Keratinocyte (primary cell): ENCODE measurements at regions not wholly inside any gene's neighbourhood (a gene's known extent, or its start where the extent isn't known, plus 50 kb on each side); places are given as distances from the start of the nearest gene placed in this dataset.

Experiments used
- DNase-seq: peaks from one replicate; pipeline ENCODE4 v3.0.0-alpha.2; 2011; ENCODE audit warnings: low read depth, missing footprints, low spot score
- FAIRE-seq: peaks from 2 replicates; lab custom pipeline; 2011; peaks lifted over from hg19 to GRCh38; lab: Jason Lieb, UNC
- H2AFZ ChIP-seq: 2 replicates; pipeline ENCODE4 v1.6.0; 2012; ENCODE audit warnings: low read length, control low read depth, inconsistent platforms; ENCODE audit not compliant: control insufficient read depth
- H3K27ac ChIP-seq: 2 replicates; pipeline ENCODE4 v1.5.1; 2011; ENCODE audit warnings: low read length; ENCODE audit not compliant: control insufficient read depth, insufficient read depth
- H3K27me3 ChIP-seq: 3 replicates; pipeline ENCODE4 v1.6.0; 2011; ENCODE audit warnings: low read length; ENCODE audit not compliant: control insufficient read depth, insufficient read depth; ENCODE audit errors: extremely low read depth
- H3K36me3 ChIP-seq, 2 experiments: 2 replicates in 1 of 2; 3 replicates in 1 of 2; pipeline ENCODE4 v1.5.1; 2011; ENCODE audit warnings: low read length in 2 of 2, mild to moderate bottlenecking in 1 of 2; ENCODE audit not compliant: control insufficient read depth in 2 of 2, insufficient read depth in 2 of 2; ENCODE audit errors: extremely low read depth in 1 of 2
- H3K4me1 ChIP-seq: 3 replicates; pipeline ENCODE4 v1.5.1; 2011; ENCODE audit warnings: low read length; ENCODE audit not compliant: control insufficient read depth, insufficient read depth; ENCODE audit errors: extremely low read depth
- H3K4me2 ChIP-seq: 3 replicates; pipeline ENCODE4 v1.6.0; 2011; ENCODE audit warnings: low read depth, low read length; ENCODE audit not compliant: control insufficient read depth, insufficient read depth; ENCODE audit errors: extremely low read depth
- H3K4me3 ChIP-seq, 3 experiments: fragments of 200-600 bp in 1 of 3; sonication (generic) in 1 of 3; 2 replicates in 2 of 3; 3 replicates in 1 of 3; pipeline ENCODE4 v1.5.1; 2011 to 2016; ENCODE audit warnings: low read length in 3 of 3, mild to moderate bottlenecking in 3 of 3, control low read depth in 2 of 3, inconsistent platforms in 1 of 3, low read depth in 1 of 3, mixed read lengths in 1 of 3, mixed run types in 1 of 3, moderate library complexity in 1 of 3; ENCODE audit not compliant: control insufficient read depth in 2 of 3, insufficient read depth in 2 of 3; ENCODE audit errors: extremely low read depth in 1 of 3
- H3K79me2 ChIP-seq: 2 replicates; pipeline ENCODE4 v1.6.0; 2012; ENCODE audit warnings: low read length; ENCODE audit not compliant: control insufficient read depth, insufficient read depth
- H3K9ac ChIP-seq: 3 replicates; pipeline ENCODE4 v1.6.0; 2011; ENCODE audit warnings: low read length; ENCODE audit not compliant: control insufficient read depth, insufficient read depth; ENCODE audit errors: extremely low read depth
- H3K9me1 ChIP-seq: 3 replicates; pipeline ENCODE4 v1.6.0; 2011; ENCODE audit warnings: low read length; ENCODE audit not compliant: control insufficient read depth, insufficient read depth; ENCODE audit errors: extremely low read depth
- H3K9me3 ChIP-seq: 2 replicates; pipeline ENCODE4 v1.5.1; 2012; ENCODE audit warnings: low read depth, low read length; ENCODE audit not compliant: control insufficient read depth
- H4K20me1 ChIP-seq: 3 replicates; pipeline ENCODE4 v1.6.0; 2011; ENCODE audit warnings: low read length; ENCODE audit not compliant: control insufficient read depth, insufficient read depth; ENCODE audit errors: extremely low read depth
- EZH2 ChIP-seq: IDR thresholded peaks from one replicate; pipeline ENCODE4 v1.6.1; 2012; ENCODE audit warnings: inconsistent platforms, mild to moderate bottlenecking, low read length, moderate library complexity
- dilution Hi-C: fragments of 300-500 bp; cut with MboI; formaldehyde crosslinking; loops from one replicate; pipeline ENCODE4 v1.7.0; 2020; ENCODE audit warnings: low sequenced_read_pairs; ENCODE audit not compliant: extremely low pct_ligation_motif_present
- TF ChIP-seq, protein P1 (sequence below), 3 experiments: IDR thresholded peaks in 1 of 3; conservative IDR thresholded peaks in 1 of 3; optimal IDR thresholded peaks in 1 of 3; 2 replicates in 2 of 3; 3 replicates in 1 of 3; pipeline versions ENCODE3 to v1.5.1; 2011; ENCODE audit warnings: low read length in 3 of 3, mild to moderate bottlenecking in 3 of 3, moderate library complexity in 2 of 3, control low read depth in 1 of 3, inconsistent platforms in 1 of 3; ENCODE audit not compliant: insufficient read depth in 2 of 3; ENCODE audit errors: extremely low read depth in 1 of 3

- FAIRE-seq (no peak), DNase-seq (no peak)
- H3K4me3 ChIP-seq, result no peak overlapping the region
- no peak overlapping the region for H2AFZ ChIP-seq
- no peak overlapping the region for H3K27ac ChIP-seq
- peak overlapping the region; percentile 22 for H3K4me2 ChIP-seq
- H3K9ac ChIP-seq, result no peak overlapping the region
- TF ChIP-seq, protein P1, sequence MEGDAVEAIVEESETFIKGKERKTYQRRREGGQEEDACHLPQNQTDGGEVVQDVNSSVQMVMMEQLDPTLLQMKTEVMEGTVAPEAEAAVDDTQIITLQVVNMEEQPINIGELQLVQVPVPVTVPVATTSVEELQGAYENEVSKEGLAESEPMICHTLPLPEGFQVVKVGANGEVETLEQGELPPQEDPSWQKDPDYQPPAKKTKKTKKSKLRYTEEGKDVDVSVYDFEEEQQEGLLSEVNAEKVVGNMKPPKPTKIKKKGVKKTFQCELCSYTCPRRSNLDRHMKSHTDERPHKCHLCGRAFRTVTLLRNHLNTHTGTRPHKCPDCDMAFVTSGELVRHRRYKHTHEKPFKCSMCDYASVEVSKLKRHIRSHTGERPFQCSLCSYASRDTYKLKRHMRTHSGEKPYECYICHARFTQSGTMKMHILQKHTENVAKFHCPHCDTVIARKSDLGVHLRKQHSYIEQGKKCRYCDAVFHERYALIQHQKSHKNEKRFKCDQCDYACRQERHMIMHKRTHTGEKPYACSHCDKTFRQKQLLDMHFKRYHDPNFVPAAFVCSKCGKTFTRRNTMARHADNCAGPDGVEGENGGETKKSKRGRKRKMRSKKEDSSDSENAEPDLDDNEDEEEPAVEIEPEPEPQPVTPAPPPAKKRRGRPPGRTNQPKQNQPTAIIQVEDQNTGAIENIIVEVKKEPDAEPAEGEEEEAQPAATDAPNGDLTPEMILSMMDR (optimal IDR thresholded peaks at IDR 0.05 in 1 of 3, IDR thresholded peaks at IDR 0.05 in 1 of 3, conservative IDR thresholded peaks at IDR 0.05 in 1 of 3; ENCODE audit: extremely low read depth in 1 of 3, insufficient read depth in 2 of 3, low read length in 3 of 3), result no peak
- no peak for TF ChIP-seq EZH2
- no peaks in the 10 kb centered on the region for H3K9me1 ChIP-seq
- H4K20me1 ChIP-seq, result no peaks in the 10 kb centered on the region
- H3K79me2 ChIP-seq, result no peaks in the 10 kb centered on the region
- no peaks in the 10 kb centered on the region for H3K36me3 ChIP-seq
- peaks cover 70% of the 10 kb centered on the region for H3K27me3 ChIP-seq
- H3K4me1 ChIP-seq, result peaks cover 2% of the 10 kb centered on the region
- dilution Hi-C loops, result no loop called here
- no peaks in the 10 kb centered on the region for H3K9me3 ChIP-seq
Observed at GRCh38 chr20:62581806-62582205, 60.5 kb upstream of the SLCO4A1 start.

GRCh38 chr20:62583424-62583920 is 58.8 kb upstream of the SLCO4A1 start:
- no peaks in the 10 kb centered on the region for H3K9me3 ChIP-seq
- no peaks in the 10 kb centered on the region for H3K9me1 ChIP-seq
- DNase-seq (no peak), FAIRE-seq (no peak)
- H3K36me3 ChIP-seq, result no peaks in the 10 kb centered on the region
- no peak overlapping the region for H3K4me3 ChIP-seq
- peaks cover 62% of the 10 kb centered on the region for H3K27me3 ChIP-seq
- no peak overlapping the region for H2AFZ ChIP-seq
- no peak overlapping the region for H3K4me2 ChIP-seq
- no peak overlapping the region for H3K27ac ChIP-seq
- H3K79me2 ChIP-seq, result no peaks in the 10 kb centered on the region
- H3K4me1 ChIP-seq, result peaks cover 2% of the 10 kb centered on the region
- TF ChIP-seq EZH2, result no peak
- TF ChIP-seq, protein P1 (optimal IDR thresholded peaks at IDR 0.05 in 1 of 3, IDR thresholded peaks at IDR 0.05 in 1 of 3, conservative IDR thresholded peaks at IDR 0.05 in 1 of 3; ENCODE audit: extremely low read depth in 1 of 3, insufficient read depth in 2 of 3, low read length in 3 of 3), result peak in 2 of 3 experiments; percentile 7 to 14
- no peaks in the 10 kb centered on the region for H4K20me1 ChIP-seq
- no peak overlapping the region for H3K9ac ChIP-seq
- dilution Hi-C loops, result no loop called here
